ENCODE measurements at regions not wholly inside any gene's neighbourhood (a gene's known extent, or its start where the extent isn't known, plus 50 kb on each side); places are given as distances from the start of the nearest gene placed in this dataset.

DNA sequence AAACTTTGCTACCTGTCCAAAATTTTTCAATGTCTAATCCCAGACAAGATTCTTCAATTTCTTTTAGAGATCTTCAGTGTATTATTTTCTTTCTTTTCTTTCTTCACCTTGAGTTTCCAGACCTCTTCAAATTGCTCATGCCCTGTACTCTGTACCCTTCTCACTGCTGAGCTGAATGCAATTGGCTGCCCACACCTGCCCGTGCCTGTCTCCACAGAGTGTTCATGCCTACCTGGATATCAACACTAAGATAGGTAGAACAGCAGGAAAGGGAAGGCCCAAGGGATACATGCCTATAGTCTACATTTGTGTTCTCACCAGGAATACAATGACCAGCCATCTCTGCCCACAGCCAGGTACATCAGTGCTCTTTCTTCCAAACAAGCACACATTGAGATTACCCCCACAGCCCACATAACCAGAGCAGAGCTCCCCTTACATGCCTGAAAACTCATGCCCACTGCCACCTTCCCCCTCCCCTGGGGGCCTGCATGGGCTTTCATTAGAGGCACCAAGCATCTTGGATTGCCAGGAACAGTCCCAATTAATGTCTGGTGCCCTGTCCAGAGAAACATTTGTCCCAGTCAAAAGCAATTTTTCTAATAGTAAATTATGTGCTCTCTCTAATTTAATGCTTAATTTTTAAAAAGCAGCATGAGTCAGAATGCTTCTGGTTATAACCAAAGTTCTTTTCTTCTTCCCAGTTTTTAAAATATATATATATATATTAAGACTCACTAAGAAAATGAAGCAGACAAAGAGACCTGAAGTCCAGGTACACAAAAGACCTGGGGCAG lies 134.9 kb upstream of the SLC14A2 start (continued):
- TF ChIP-seq SREBF1 (IDR thresholded peaks at IDR 0.05; ENCODE audit: low read length) (no peak), YY1 (IDR thresholded peaks at IDR 0.05; ENCODE audit: low read depth, low read length) (no peak)

DNA sequence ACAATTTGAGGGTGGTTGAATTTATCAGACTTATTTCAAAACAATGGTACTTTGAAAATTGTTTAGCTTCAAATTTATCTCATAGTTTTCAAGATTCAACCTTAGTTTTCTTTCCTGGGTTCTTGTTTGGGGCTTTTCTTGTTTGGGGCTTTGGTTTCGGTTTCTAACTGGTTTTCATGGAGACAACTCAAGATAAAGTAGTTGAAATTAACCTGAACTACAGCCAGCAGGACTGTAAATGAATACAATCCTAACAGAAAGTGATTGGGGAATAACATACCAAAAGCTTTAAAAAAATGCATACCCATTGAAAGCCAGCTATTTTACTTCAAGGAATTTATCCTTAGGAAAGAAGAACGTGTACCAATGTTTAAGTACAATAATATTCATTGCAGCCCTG lies 133.5 kb upstream of the SLC14A2 start:
- no peaks in the 10 kb centered on the region for H3K4me1 ChIP-seq (ENCODE audit: control insufficient read depth, insufficient read depth, low read length)
- FAIRE-seq (no peak), ATAC-seq (no peak), DNase-seq (ENCODE audit: low read depth, low spot score) (no peak)
- 0% methylated on average over 2 of the region's 2 CpGs for WGBS (ENCODE audit: insufficient coverage, insufficient replicate concordance, low lambda C conversion rate, missing lambda C conversion rate)
- ChIA-PET POLR2A (no interaction called here), RAD21 (ENCODE audit: unreplicated experiment) (no interaction called here), CTCF (no interaction called here), SMC1A (ENCODE audit: uncharacterized antibody, unreplicated experiment) (no interaction called here)
- H3K9ac ChIP-seq (ENCODE audit: control insufficient read depth, insufficient read depth, low read length) = no peak overlapping the region
- no peaks in the 10 kb centered on the region for H3K9me3 ChIP-seq (replicated peaks; ENCODE audit: control insufficient read depth, insufficient read depth, low read length)
- H2AFZ ChIP-seq (ENCODE audit: control insufficient read depth, low read depth, low read length) = no peak overlapping the region
- no peaks in the 10 kb centered on the region for H3K36me3 ChIP-seq (ENCODE audit: control insufficient read depth in 2 of 2, insufficient read depth in 2 of 2, low read length in 1 of 2)
- in situ Hi-C loops (cut with MboI) = no loop called here
- TF ChIP-seq TCF12 (IDR thresholded peaks at IDR 0.05; ENCODE audit: low read depth, low read length) (no peak), ZNF217 (IDR thresholded peaks at IDR 0.05) (no peak), NFXL1 (IDR thresholded peaks at IDR 0.05; ENCODE audit: borderline replicate concordance) (no peak)
- no peak overlapping the region for H3K4me2 ChIP-seq (ENCODE audit: control insufficient read depth, insufficient read depth)
- H3K27ac ChIP-seq (ENCODE audit: control insufficient read depth, insufficient read depth) = no peak overlapping the region
- intact Hi-C loops (cut with micrococcal nuclease; ENCODE audit: unreplicated experiment) = no loop called here
- BruUV-seq (replicated peaks) = no TSS peak
- H3K27me3 ChIP-seq (replicated peaks in 1 of 2; ENCODE audit: control insufficient read depth in 2 of 2, insufficient read depth in 2 of 2, low read length in 1 of 2) = no peaks in the 10 kb centered on the region; a peak in 1 of 4 replicates
- no peak overlapping the region for H3K4me3 ChIP-seq
- H3K79me2 ChIP-seq (ENCODE audit: control insufficient read depth, insufficient read depth, low read length) = no peaks in the 10 kb centered on the region
- no peaks in the 10 kb centered on the region for H4K20me1 ChIP-seq (ENCODE audit: control insufficient read depth, insufficient read depth)

DNA sequence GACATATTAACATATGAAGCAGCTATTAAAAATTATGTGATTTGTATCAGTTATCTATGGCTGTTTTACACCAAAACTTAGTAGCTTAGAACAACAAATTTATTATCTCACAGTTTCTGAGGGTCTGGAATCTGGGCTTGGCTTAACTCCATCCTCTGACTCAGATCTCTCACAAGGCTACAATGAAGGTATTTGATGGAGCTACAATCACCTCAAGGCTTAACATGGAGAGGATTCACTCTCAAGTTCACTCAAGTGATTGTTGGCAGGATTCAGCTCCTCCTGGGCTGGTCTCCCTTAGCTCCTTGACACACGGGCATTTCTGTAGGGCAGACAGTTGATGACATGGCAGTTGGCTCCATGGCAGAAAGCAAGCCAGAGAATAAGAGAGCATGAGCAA lies 133.0 kb upstream of the SLC14A2 start:
- Histone ChIP-seq H3K4me1 (ENCODE audit: control insufficient read depth, insufficient read depth, low read length) (no peaks in the 10 kb centered on the region), H3K9me3 (replicated peaks; ENCODE audit: control insufficient read depth, insufficient read depth, low read length) (no peaks in the 10 kb centered on the region), H4K20me1 (ENCODE audit: control insufficient read depth, insufficient read depth) (no peaks in the 10 kb centered on the region), H3K9ac (ENCODE audit: control insufficient read depth, insufficient read depth, low read length) (no peak overlapping the region), H3K27ac (ENCODE audit: control insufficient read depth, insufficient read depth) (no peak overlapping the region), H2AFZ (ENCODE audit: control insufficient read depth, low read depth, low read length) (no peak overlapping the region), H3K4me2 (ENCODE audit: control insufficient read depth, insufficient read depth) (no peak overlapping the region), H3K79me2 (ENCODE audit: control insufficient read depth, insufficient read depth, low read length) (no peaks in the 10 kb centered on the region), H3K36me3 (ENCODE audit: control insufficient read depth in 2 of 2, insufficient read depth in 2 of 2, low read length in 1 of 2) (no peaks in the 10 kb centered on the region), H3K27me3 (replicated peaks in 1 of 2; ENCODE audit: control insufficient read depth in 2 of 2, insufficient read depth in 2 of 2, low read length in 1 of 2) (no peaks in the 10 kb centered on the region; a peak in 1 of 4 replicates), H3K4me3 (no peak overlapping the region)
- SMC1A ChIA-PET (ENCODE audit: uncharacterized antibody, unreplicated experiment) = no interaction called here
- RAD21 ChIA-PET (ENCODE audit: unreplicated experiment) = no interaction called here
- POLR2A ChIA-PET = no interaction called here
- in situ Hi-C loops (cut with MboI) = no loop called here
- no TSS peak for BruUV-seq (replicated peaks)
- FAIRE-seq (no peak), DNase-seq (ENCODE audit: low read depth, low spot score) (no peak), ATAC-seq (no peak)
- 0% methylated on average over 1 of the region's 1 CpG for WGBS (ENCODE audit: insufficient coverage, insufficient replicate concordance, low lambda C conversion rate, missing lambda C conversion rate)
- CTCF ChIA-PET = no interaction called here
- intact Hi-C loops (cut with micrococcal nuclease; ENCODE audit: unreplicated experiment) = no loop called here
- TF ChIP-seq SRF (IDR thresholded peaks at IDR 0.05; ENCODE audit: low read depth in 2 of 2, low read length in 2 of 2) (no peak), SIN3A (IDR thresholded peaks at IDR 0.05; ENCODE audit: low read depth, low read length) (no peak), ZNF687 (IDR thresholded peaks at IDR 0.05) (no peak), MTA3 (IDR thresholded peaks at IDR 0.05; ENCODE audit: borderline replicate concordance, low read length) (no peak), RB1 (IDR thresholded peaks at IDR 0.05; ENCODE audit: borderline replicate concordance) (no peak), KAT2A (conservative IDR thresholded peaks at IDR 0.05; ENCODE audit: control insufficient read depth, low read depth, low read length) (no peak), YY1 (IDR thresholded peaks at IDR 0.05; ENCODE audit: low read depth, low read length) (no peak), TCF3 (IDR thresholded peaks at IDR 0.05; ENCODE audit: borderline replicate concordance, insufficient read depth, low read depth, low read length) (no peak)

Data from GM12878 (cell line).